H1 (cell line): ENCODE measurements at regions not wholly inside any gene's neighbourhood (a gene's known extent, or its start where the extent isn't known, plus 50 kb on each side); places are given as distances from the start of the nearest gene placed in this dataset.

Source experiments
- CREB1 ChIP-seq: IDR thresholded peaks from 2 replicates; pipeline ENCODE4 v1.6.1; 2012; ENCODE audit warnings: inconsistent platforms
- CTCF ChIP-seq, 3 experiments: IDR thresholded peaks; 1 replicate in 2 of 3; 2 replicates in 1 of 3; pipeline versions ENCODE4 v1.5.1 to v1.6.1; 2011; ENCODE audit warnings: low read length in 3 of 3, mild to moderate bottlenecking in 3 of 3, inconsistent platforms in 2 of 3, low read depth in 1 of 3, moderate library complexity in 1 of 3; ENCODE audit not compliant: insufficient read depth in 1 of 3; ENCODE audit errors: control extremely low read depth in 1 of 3
- EP300 ChIP-seq, 2 experiments: IDR thresholded peaks; 1 replicate in 1 of 2; 2 replicates in 1 of 2; pipeline ENCODE4 v1.6.1; 2011 to 2012; ENCODE audit warnings: low read depth in 2 of 2, low read length in 2 of 2, mild to moderate bottlenecking in 2 of 2, borderline replicate concordance in 1 of 2, inconsistent platforms in 1 of 2, moderate library complexity in 1 of 2
- TAF1 ChIP-seq: IDR thresholded peaks from 2 replicates; pipeline ENCODE4 v1.6.1; 2011; ENCODE audit warnings: mild to moderate bottlenecking, low read depth, low read length

- TF ChIP-seq EP300 (IDR thresholded peaks at IDR 0.05; ENCODE audit: borderline replicate concordance in 1 of 2, low read depth in 2 of 2, low read length in 2 of 2) (no peak), CTCF (IDR thresholded peaks at IDR 0.05; ENCODE audit: control extremely low read depth in 1 of 3, insufficient read depth in 1 of 3, low read depth in 1 of 3, low read length in 3 of 3) (peak in 2 of 3 experiments; percentile 49 to 52; a peak in 3 of 4 replicates), CREB1 (no peak), TAF1 (no peak)
These were observed 309.1 kb upstream of the IMPG1 start for GRCh38 chr6:76381612-76382011.
